ENCODE measurements at regions not wholly inside any gene's neighbourhood (a gene's known extent, or its start where the extent isn't known, plus 50 kb on each side); places are given as distances from the start of the nearest gene placed in this dataset.
"Not testable (repeated sequence)": the region's sequence is repeated elsewhere in the genome, so short reads cannot be mapped to it uniquely, and the experiment has no call there.

GRCh38 chr16:31692338-31692737 lies 164.6 kb downstream of the AHSP start:
- not testable (repeated sequence) for TF ChIP-seq POLR2AphosphoS5 (IDR thresholded peaks at IDR 0.05; ENCODE audit: low read depth); CTCF (conservative IDR thresholded peaks at IDR 0.05; ENCODE audit: low read depth in 2 of 2); ZNF462 (CRISPR knock-in tag; IDR thresholded peaks at IDR 0.05); EZH2 (IDR thresholded peaks at IDR 0.05; ENCODE audit: low read depth, unreplicated experiment); EZH2phosphoT487 (IDR thresholded peaks at IDR 0.05; ENCODE audit: unreplicated experiment)
